ENCODE measurements at regions not wholly inside any gene's neighbourhood (a gene's known extent, or its start where the extent isn't known, plus 50 kb on each side); places are given as distances from the start of the nearest gene placed in this dataset.

DNA sequence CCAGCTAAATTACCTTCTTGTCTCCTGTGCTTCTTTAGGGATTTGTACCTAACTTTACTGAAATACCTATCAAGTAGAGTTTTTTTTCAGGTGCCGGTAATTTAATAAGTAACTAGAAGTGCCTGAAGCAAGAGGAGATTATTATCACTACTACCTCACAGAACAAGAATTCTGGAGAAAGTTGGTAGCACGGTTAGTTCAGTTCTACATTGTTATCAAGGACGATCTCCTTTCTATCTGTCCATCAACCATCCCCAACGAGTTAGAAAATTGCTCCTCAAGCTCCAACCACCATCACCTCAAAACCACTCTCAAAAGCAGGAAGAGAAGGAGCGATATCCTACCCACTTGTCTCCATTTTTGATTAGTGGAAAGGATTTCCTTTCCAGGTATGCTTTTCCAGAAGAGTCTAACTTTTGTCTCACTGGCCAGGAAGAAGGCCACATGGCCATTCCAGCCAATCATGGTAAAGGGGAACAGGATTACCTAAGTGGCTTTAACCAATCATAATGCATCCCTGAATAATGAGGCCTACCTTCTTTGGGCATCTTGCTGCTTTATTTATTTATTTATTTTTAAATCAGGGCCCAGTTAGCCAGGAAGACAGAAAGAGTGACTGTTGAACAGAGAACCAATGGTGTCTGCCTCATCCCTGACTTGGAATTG, 265.2 kb downstream of the SNX13 start:
- ATAC-seq (ENCODE audit: low read depth in 2 of 2) = no peak
- no peaks in the 10 kb centered on the region for H3K9me3 Mint-ChIP-seq
- Histone ChIP-seq H3K36me3 (ENCODE audit: control insufficient read depth, insufficient read depth, low read length) (no peaks in the 10 kb centered on the region), H3K4me1 (ENCODE audit: control insufficient read depth, insufficient read depth, low read length, poor library complexity, severe bottlenecking) (no peaks in the 10 kb centered on the region), H3K9me3 (ENCODE audit: control insufficient read depth in 2 of 2, low read length in 2 of 2) (no peaks in the 10 kb centered on the region), H3K27me3 (ENCODE audit: control insufficient read depth, insufficient read depth, low read length) (peaks cover 3% of the 10 kb centered on the region), H3K27ac (ENCODE audit: insufficient read depth, low read length, poor library complexity, severe bottlenecking) (no peak overlapping the region), H3K4me3 (ENCODE audit: low read depth, low read length) (no peak overlapping the region)
- H3K4me3 Mint-ChIP-seq = no peak overlapping the region
- no peak overlapping the region for H3K27ac Mint-ChIP-seq
- H3K36me3 Mint-ChIP-seq = no peaks in the 10 kb centered on the region
- H3K27me3 Mint-ChIP-seq = peaks cover 9% of the 10 kb centered on the region
- H3K4me1 Mint-ChIP-seq = no peaks in the 10 kb centered on the region
- no peak for DNase-seq

DNA sequence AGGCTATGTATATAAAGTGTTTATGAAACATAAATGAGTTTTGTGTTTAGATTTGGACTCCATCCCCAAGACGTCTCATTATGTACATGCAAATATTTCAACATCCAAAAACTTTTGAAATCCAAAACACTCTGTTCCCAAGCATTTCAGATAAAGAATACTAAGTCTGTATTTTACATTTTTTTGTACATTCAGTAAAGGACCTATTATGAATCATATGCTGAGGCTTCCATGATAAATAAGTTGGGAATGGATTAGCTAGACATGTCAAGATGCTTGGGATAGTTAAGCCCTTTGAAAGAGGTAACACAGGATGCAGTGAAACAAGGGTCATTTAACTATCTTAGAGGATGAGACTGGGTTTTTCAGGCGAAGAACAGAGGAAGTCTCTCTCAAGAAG, 262.9 kb downstream of the SNX13 start:
- ATAC-seq (ENCODE audit: low read depth in 2 of 2) (no peak), DNase-seq (no peak)
- Mint-ChIP-seq H3K27ac (no peak overlapping the region), H3K9me3 (no peaks in the 10 kb centered on the region), H3K36me3 (no peaks in the 10 kb centered on the region), H3K4me3 (no peak overlapping the region), H3K27me3 (peaks cover 9% of the 10 kb centered on the region), H3K4me1 (no peaks in the 10 kb centered on the region)
- Histone ChIP-seq H3K27me3 (ENCODE audit: control insufficient read depth, insufficient read depth, low read length) (peaks cover 3% of the 10 kb centered on the region), H3K9me3 (ENCODE audit: control insufficient read depth in 2 of 2, low read length in 2 of 2) (no peaks in the 10 kb centered on the region), H3K4me3 (ENCODE audit: low read depth, low read length) (no peak overlapping the region), H3K27ac (ENCODE audit: insufficient read depth, low read length, poor library complexity, severe bottlenecking) (no peak overlapping the region), H3K36me3 (ENCODE audit: control insufficient read depth, insufficient read depth, low read length) (no peaks in the 10 kb centered on the region), H3K4me1 (ENCODE audit: control insufficient read depth, insufficient read depth, low read length, poor library complexity, severe bottlenecking) (no peaks in the 10 kb centered on the region)

DNA sequence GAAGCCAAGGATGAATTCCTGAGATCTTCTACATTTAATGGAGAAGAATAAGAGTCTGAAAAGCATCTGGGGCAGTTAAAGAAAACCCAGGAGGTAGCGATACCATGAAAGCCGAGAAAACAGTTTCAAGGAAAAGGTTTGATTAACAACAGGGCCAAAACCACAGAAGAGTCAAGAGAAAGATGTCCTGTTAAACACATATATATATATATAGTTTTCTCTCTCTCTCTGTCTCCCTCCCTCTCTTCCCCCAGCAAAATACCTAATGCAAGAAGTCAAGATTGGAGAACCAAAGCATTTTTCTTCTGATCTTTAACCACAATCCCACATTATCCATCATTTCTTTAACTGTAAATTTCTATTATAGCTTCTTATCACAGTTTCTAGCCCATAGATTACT, 261.4 kb downstream of the SNX13 start:
- Histone ChIP-seq H3K9me3 (ENCODE audit: control insufficient read depth in 2 of 2, low read length in 2 of 2) (no peaks in the 10 kb centered on the region), H3K27ac (ENCODE audit: insufficient read depth, low read length, poor library complexity, severe bottlenecking) (no peak overlapping the region), H3K27me3 (ENCODE audit: control insufficient read depth, insufficient read depth, low read length) (peaks cover 3% of the 10 kb centered on the region), H3K4me3 (ENCODE audit: low read depth, low read length) (no peak overlapping the region), H3K4me1 (ENCODE audit: control insufficient read depth, insufficient read depth, low read length, poor library complexity, severe bottlenecking) (no peaks in the 10 kb centered on the region), H3K36me3 (ENCODE audit: control insufficient read depth, insufficient read depth, low read length) (no peaks in the 10 kb centered on the region)
- H3K36me3 Mint-ChIP-seq = no peaks in the 10 kb centered on the region
- no peaks in the 10 kb centered on the region for H3K9me3 Mint-ChIP-seq
- no peak overlapping the region for H3K4me3 Mint-ChIP-seq
- no peaks in the 10 kb centered on the region for H3K4me1 Mint-ChIP-seq
- ATAC-seq (ENCODE audit: low read depth in 2 of 2) = no peak
- H3K27ac Mint-ChIP-seq = peak overlapping the region in 1 of 3 donors; percentile 21
- H3K27me3 Mint-ChIP-seq = peaks cover 5% of the 10 kb centered on the region
- no peak for DNase-seq

DNA sequence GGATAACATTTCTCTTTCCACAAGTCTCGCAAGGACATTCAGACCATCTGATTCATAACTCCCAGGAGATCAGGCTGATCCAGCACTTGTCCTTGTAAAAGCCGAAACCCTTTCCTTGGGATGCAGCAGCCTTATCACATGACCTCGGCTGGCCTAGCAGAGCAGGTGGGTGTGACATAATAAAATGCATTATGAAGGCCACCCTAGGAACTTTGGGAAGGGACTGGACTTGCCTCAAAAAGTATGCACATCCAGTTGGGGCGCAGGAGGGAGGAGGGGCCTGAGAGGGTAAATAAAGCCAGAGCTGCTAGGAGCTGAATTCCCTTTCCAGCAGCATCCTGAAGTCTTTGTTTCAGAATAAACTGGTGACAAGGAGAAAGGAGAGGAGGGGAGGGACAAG, 260.8 kb downstream of the SNX13 start:
- Mint-ChIP-seq H3K4me3 (no peak overlapping the region), H3K9me3 (no peaks in the 10 kb centered on the region), H3K4me1 (no peaks in the 10 kb centered on the region), H3K27ac (no peak overlapping the region), H3K36me3 (no peaks in the 10 kb centered on the region), H3K27me3 (peaks cover 4% of the 10 kb centered on the region)
- Histone ChIP-seq H3K4me1 (ENCODE audit: control insufficient read depth, insufficient read depth, low read length, poor library complexity, severe bottlenecking) (no peaks in the 10 kb centered on the region), H3K9me3 (ENCODE audit: control insufficient read depth in 2 of 2, low read length in 2 of 2) (no peaks in the 10 kb centered on the region), H3K27me3 (ENCODE audit: control insufficient read depth, insufficient read depth, low read length) (peaks cover 3% of the 10 kb centered on the region), H3K27ac (ENCODE audit: insufficient read depth, low read length, poor library complexity, severe bottlenecking) (no peak overlapping the region), H3K4me3 (ENCODE audit: low read depth, low read length) (no peak overlapping the region), H3K36me3 (ENCODE audit: control insufficient read depth, insufficient read depth, low read length) (no peaks in the 10 kb centered on the region)
- no peak for ATAC-seq (ENCODE audit: low read depth in 2 of 2)
- DNase-seq = no peak

DNA sequence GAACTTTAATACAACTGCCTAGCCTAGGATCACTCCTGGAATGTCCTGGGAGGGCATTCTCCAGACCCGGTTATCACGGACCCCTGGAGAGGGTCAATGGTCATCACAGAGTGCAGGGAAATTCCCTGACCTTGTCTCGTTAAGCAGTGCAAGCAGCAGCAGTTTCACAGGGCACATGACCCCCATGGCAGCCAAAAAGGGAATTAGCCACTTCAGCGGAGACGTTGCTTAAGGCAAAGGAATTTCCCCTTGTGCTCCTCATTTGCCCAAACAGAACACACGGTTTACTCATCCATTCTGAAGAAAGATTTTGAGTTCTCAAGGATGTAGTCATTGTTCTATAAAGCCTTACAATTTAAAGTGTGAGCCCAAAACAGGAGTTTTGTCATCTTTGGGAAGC, 260.3 kb downstream of the SNX13 start:
- H3K36me3 Mint-ChIP-seq = no peaks in the 10 kb centered on the region
- H3K4me3 Mint-ChIP-seq = no peak overlapping the region
- no peaks in the 10 kb centered on the region for H3K4me1 Mint-ChIP-seq
- no peak overlapping the region for H3K27ac Mint-ChIP-seq
- Histone ChIP-seq H3K27me3 (ENCODE audit: control insufficient read depth, insufficient read depth, low read length) (peaks cover 3% of the 10 kb centered on the region), H3K4me1 (ENCODE audit: control insufficient read depth, insufficient read depth, low read length, poor library complexity, severe bottlenecking) (no peaks in the 10 kb centered on the region), H3K36me3 (ENCODE audit: control insufficient read depth, insufficient read depth, low read length) (no peaks in the 10 kb centered on the region), H3K27ac (ENCODE audit: insufficient read depth, low read length, poor library complexity, severe bottlenecking) (no peak overlapping the region), H3K9me3 (ENCODE audit: control insufficient read depth in 2 of 2, low read length in 2 of 2) (no peaks in the 10 kb centered on the region), H3K4me3 (ENCODE audit: low read depth, low read length) (no peak overlapping the region)
- no peak for DNase-seq
- no peak for ATAC-seq (ENCODE audit: low read depth in 2 of 2)
- no peaks in the 10 kb centered on the region for H3K27me3 Mint-ChIP-seq
- no peaks in the 10 kb centered on the region for H3K9me3 Mint-ChIP-seq

DNA sequence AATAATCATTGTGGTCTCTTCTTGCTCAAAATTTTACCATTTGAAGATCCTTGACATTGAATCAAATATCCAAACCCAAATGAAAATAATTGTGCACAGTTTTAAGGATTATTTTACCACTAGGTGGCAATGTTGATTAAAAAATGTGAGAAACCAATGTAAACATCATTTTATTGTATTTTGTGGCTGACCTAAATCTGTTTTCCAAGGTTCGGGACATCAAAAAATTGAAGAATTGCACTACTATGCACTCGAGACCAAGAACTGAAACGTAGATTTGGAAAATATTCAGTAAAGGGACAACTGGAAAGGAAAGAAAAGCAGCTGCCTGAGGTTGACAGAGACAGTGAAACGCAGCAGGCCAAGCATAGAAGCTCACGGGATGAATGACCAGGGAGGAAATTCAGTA, 259.3 kb downstream of the SNX13 start:
- H3K27ac Mint-ChIP-seq = no peak overlapping the region
- no peaks in the 10 kb centered on the region for H3K4me1 Mint-ChIP-seq
- peaks cover 3% of the 10 kb centered on the region for H3K27me3 ChIP-seq (ENCODE audit: control insufficient read depth, insufficient read depth, low read length)
- H3K36me3 Mint-ChIP-seq = no peaks in the 10 kb centered on the region
- H3K4me3 ChIP-seq (ENCODE audit: low read depth, low read length) = no peak overlapping the region
- H3K4me1 ChIP-seq (ENCODE audit: control insufficient read depth, insufficient read depth, low read length, poor library complexity, severe bottlenecking) = no peaks in the 10 kb centered on the region
- no peaks in the 10 kb centered on the region for H3K9me3 Mint-ChIP-seq
- no peak overlapping the region for H3K27ac ChIP-seq (ENCODE audit: insufficient read depth, low read length, poor library complexity, severe bottlenecking)
- ATAC-seq (ENCODE audit: low read depth in 2 of 2) = no peak
- H3K27me3 Mint-ChIP-seq = no peaks in the 10 kb centered on the region
- no peak overlapping the region for H3K4me3 Mint-ChIP-seq
- H3K36me3 ChIP-seq (ENCODE audit: control insufficient read depth, insufficient read depth, low read length) = no peaks in the 10 kb centered on the region
- H3K9me3 ChIP-seq (ENCODE audit: control insufficient read depth in 2 of 2, low read length in 2 of 2) = no peaks in the 10 kb centered on the region
- DNase-seq = peak in 2 of 3 donors; percentile 22 to 25

DNA sequence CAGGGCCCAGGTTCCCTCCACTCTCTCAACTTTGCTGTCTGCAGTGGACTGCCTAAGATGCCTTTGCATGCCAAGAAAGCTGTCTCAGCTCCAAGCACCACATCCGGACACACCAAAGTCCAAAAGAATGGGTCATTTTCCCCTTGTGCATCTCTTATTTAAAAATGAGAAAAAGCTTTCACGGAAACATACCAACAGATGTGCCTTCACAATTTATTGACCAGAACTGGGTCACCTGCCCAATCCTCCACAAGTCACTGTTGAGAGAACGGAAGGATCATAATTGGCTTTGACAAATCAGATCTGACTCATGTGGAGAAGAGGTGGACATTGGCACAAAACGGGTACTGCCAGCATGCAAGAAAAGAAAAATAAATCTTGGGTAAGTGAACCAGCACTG, 258.3 kb downstream of the SNX13 start:
- Histone ChIP-seq H3K4me3 (ENCODE audit: low read depth, low read length) (no peak overlapping the region), H3K4me1 (ENCODE audit: control insufficient read depth, insufficient read depth, low read length, poor library complexity, severe bottlenecking) (no peaks in the 10 kb centered on the region), H3K27ac (ENCODE audit: insufficient read depth, low read length, poor library complexity, severe bottlenecking) (no peak overlapping the region), H3K9me3 (ENCODE audit: control insufficient read depth in 2 of 2, low read length in 2 of 2) (no peaks in the 10 kb centered on the region), H3K36me3 (ENCODE audit: control insufficient read depth, insufficient read depth, low read length) (no peaks in the 10 kb centered on the region), H3K27me3 (ENCODE audit: control insufficient read depth, insufficient read depth, low read length) (peaks cover 3% of the 10 kb centered on the region)
- DNase-seq = no peak
- Mint-ChIP-seq H3K4me3 (no peak overlapping the region), H3K27ac (no peak overlapping the region), H3K9me3 (no peaks in the 10 kb centered on the region), H3K4me1 (no peaks in the 10 kb centered on the region), H3K36me3 (no peaks in the 10 kb centered on the region), H3K27me3 (no peaks in the 10 kb centered on the region)
- ATAC-seq (ENCODE audit: low read depth in 2 of 2) = no peak

DNA sequence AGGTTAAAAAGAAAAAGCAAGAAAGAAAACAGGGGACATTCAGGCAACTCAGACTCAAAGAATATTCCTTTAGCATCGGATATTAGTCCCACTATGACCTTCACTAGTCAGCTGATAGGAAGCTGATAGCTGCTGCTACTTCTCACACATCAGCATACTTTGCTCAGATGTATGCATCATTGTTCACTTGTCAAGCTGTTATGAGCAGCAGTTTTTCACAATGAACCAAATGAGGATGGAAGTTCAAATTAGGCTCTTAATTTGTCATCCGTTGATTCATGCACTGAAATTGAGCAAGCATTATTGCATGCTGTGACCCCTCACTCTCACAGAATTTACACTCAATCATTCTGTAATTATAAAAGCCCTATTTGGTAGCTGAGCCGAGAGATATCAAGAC, 257.7 kb downstream of the SNX13 start:
- Mint-ChIP-seq H3K27me3 (no peaks in the 10 kb centered on the region), H3K9me3 (no peaks in the 10 kb centered on the region), H3K36me3 (no peaks in the 10 kb centered on the region), H3K4me1 (no peaks in the 10 kb centered on the region), H3K4me3 (no peak overlapping the region), H3K27ac (no peak overlapping the region)
- no peaks in the 10 kb centered on the region for H3K36me3 ChIP-seq (ENCODE audit: control insufficient read depth, insufficient read depth, low read length)
- H3K27ac ChIP-seq (ENCODE audit: insufficient read depth, low read length, poor library complexity, severe bottlenecking) = no peak overlapping the region
- peaks cover 3% of the 10 kb centered on the region for H3K27me3 ChIP-seq (ENCODE audit: control insufficient read depth, insufficient read depth, low read length)
- no peak overlapping the region for H3K4me3 ChIP-seq (ENCODE audit: low read depth, low read length)
- no peak for ATAC-seq (ENCODE audit: low read depth in 2 of 2)
- no peak for DNase-seq
- no peaks in the 10 kb centered on the region for H3K9me3 ChIP-seq (ENCODE audit: control insufficient read depth in 2 of 2, low read length in 2 of 2)
- H3K4me1 ChIP-seq (ENCODE audit: control insufficient read depth, insufficient read depth, low read length, poor library complexity, severe bottlenecking) = no peaks in the 10 kb centered on the region
